Cardiac muscle cell (in vitro differentiated cells and primary cell): ENCODE measurements at regions not wholly inside any gene's neighbourhood (a gene's known extent, or its start where the extent isn't known, plus 50 kb on each side); places are given as distances from the start of the nearest gene placed in this dataset.

ENCODE experiments used
- DNase-seq, 2 donors: peaks; one replicate each; pipeline versions ENCODE4 v3.0.0 to v3.0.0-alpha.2; 2010 to 2017; ENCODE audit warnings: low read depth in 1 of 2, low spot score in 1 of 2
- H3K27ac ChIP-seq: fragments of 200-600 bp; sonication (generic); 2 replicates; pipeline ENCODE4 v1.5.1; 2016
- H3K27me3 ChIP-seq: fragments of 200-600 bp; sonication (generic); 2 replicates; pipeline ENCODE4 v1.6.0; 2016; ENCODE audit warnings: control low read depth
- H3K36me3 ChIP-seq: fragments of 200-600 bp; sonication (generic); 2 replicates; pipeline ENCODE4 v1.5.1; 2016; ENCODE audit warnings: control low read depth
- H3K4me1 ChIP-seq: fragments of 200-600 bp; sonication (generic); 2 replicates; pipeline ENCODE4 v1.8.1; 2017; ENCODE audit warnings: low read depth, mild to moderate bottlenecking, mixed run types
- H3K4me3 ChIP-seq: fragments of 200-600 bp; sonication (generic); 2 replicates; pipeline ENCODE4 v1.5.1; 2016; ENCODE audit warnings: mild to moderate bottlenecking
- H3K9me3 ChIP-seq: fragments of 200-600 bp; sonication (generic); 2 replicates; pipeline ENCODE4 v1.5.1; 2017; ENCODE audit warnings: low read depth, mild to moderate bottlenecking, control low read depth
- CTCF ChIP-seq: IDR thresholded peaks from 2 replicates; pipeline ENCODE4 v1.5.1; 2012; ENCODE audit warnings: low read depth, mild to moderate bottlenecking, low read length

- no peak for DNase-seq
- H3K27ac ChIP-seq: no peak overlapping the region
- TF ChIP-seq CTCF: no peak
These were observed 64.0 kb upstream of the LIN7C start for GRCh38 chr11:27570542-27570941.

GRCh38 chr11:27563641-27564040 lies 57.1 kb upstream of the LIN7C start:
- Histone ChIP-seq H3K4me3 (no peak overlapping the region), H3K27me3 (no peaks in the 10 kb centered on the region), H3K36me3 (no peaks in the 10 kb centered on the region), H3K27ac (no peak overlapping the region), H3K9me3 (no peaks in the 10 kb centered on the region), H3K4me1 (no peaks in the 10 kb centered on the region)
- no peak for TF ChIP-seq CTCF
- DNase-seq: no peak

More at GRCh38 chr11:27570542-27570941, 64.0 kb upstream of the LIN7C start:
- no peaks in the 10 kb centered on the region for H3K9me3 ChIP-seq
- no peaks in the 10 kb centered on the region for H3K27me3 ChIP-seq
- H3K4me1 ChIP-seq: no peaks in the 10 kb centered on the region
- H3K4me3 ChIP-seq: no peak overlapping the region
- H3K36me3 ChIP-seq: no peaks in the 10 kb centered on the region

GRCh38 chr11:27563201-27563600 lies 56.6 kb upstream of the LIN7C start:
- TF ChIP-seq CTCF: no peak
- peak in 1 of 2 donors; percentile 33 for DNase-seq
- H3K36me3 ChIP-seq: no peaks in the 10 kb centered on the region
- no peaks in the 10 kb centered on the region for H3K9me3 ChIP-seq
- H3K27ac ChIP-seq: no peak overlapping the region
- H3K4me3 ChIP-seq: no peak overlapping the region
- H3K4me1 ChIP-seq: no peaks in the 10 kb centered on the region
- no peaks in the 10 kb centered on the region for H3K27me3 ChIP-seq

GRCh38 chr11:27558401-27558800 lies 51.8 kb upstream of the LIN7C start:
- H3K4me3 ChIP-seq: no peak overlapping the region
- DNase-seq: peak in 1 of 2 donors; percentile 27
- H3K9me3 ChIP-seq: no peaks in the 10 kb centered on the region
- H3K27me3 ChIP-seq: no peaks in the 10 kb centered on the region
- H3K4me1 ChIP-seq: no peaks in the 10 kb centered on the region
- H3K36me3 ChIP-seq: no peaks in the 10 kb centered on the region
- no peak overlapping the region for H3K27ac ChIP-seq
- TF ChIP-seq CTCF: no peak

GRCh38 chr11:27557226-27557625 lies 50.7 kb upstream of the LIN7C start:
- H3K27me3 ChIP-seq: no peaks in the 10 kb centered on the region
- peak in 1 of 2 donors; percentile 5 for DNase-seq
- H3K27ac ChIP-seq: no peak overlapping the region
- H3K4me1 ChIP-seq: no peaks in the 10 kb centered on the region
- no peaks in the 10 kb centered on the region for H3K9me3 ChIP-seq
- H3K36me3 ChIP-seq: no peaks in the 10 kb centered on the region
- TF ChIP-seq CTCF: no peak
- no peak overlapping the region for H3K4me3 ChIP-seq
